ENCODE measurements at regions not wholly inside any gene's neighbourhood (a gene's known extent, or its start where the extent isn't known, plus 50 kb on each side); places are given as distances from the start of the nearest gene placed in this dataset.

DNA sequence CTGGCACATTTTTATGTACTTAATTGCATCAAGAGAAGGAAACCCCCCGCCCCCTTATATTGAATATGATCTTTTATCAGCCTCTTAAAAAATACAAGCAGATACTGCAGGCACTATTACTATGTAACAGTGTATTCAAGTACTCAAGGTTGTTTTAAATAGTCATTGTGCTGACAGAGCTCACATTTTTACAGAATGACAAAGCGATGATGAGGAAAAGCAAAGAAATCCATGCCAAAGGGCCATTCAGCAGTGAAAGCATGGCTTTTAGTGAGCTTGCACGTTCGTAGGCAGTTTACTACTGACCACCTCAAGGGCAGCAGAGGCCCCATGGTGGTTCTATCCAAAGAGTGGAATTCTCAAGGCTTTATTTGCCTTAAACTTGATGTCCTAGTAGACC lies 146.8 kb downstream of the RPS12 start:
- Histone ChIP-seq H4K8ac (ENCODE audit: extremely low read depth, insufficient read depth, low read length) (no peak overlapping the region), H3K4me2 (ENCODE audit: insufficient read depth in 1 of 2, low read depth in 2 of 2, low read length in 2 of 2) (no peak overlapping the region), H3K27me3 (replicated peaks in 1 of 4; ENCODE audit: control insufficient read depth in 3 of 4, extremely low read depth in 1 of 4, insufficient read depth in 3 of 4, low read length in 3 of 4) (no peaks in the 10 kb centered on the region), H3K14ac (ENCODE audit: insufficient read length) (no peak overlapping the region), H3K4ac (replicated peaks; ENCODE audit: insufficient read length, low read depth, low read length) (no peak overlapping the region), H3K79me2 (ENCODE audit: control insufficient read depth in 1 of 2, insufficient read depth in 2 of 2, low read length in 2 of 2) (no peaks in the 10 kb centered on the region), H2BK15ac (ENCODE audit: low read length) (no peak overlapping the region), H3K79me1 (ENCODE audit: low read depth, low read length) (no peaks in the 10 kb centered on the region), H3K4me1 (replicated peaks in 1 of 4; ENCODE audit: control insufficient read depth in 3 of 4, insufficient read depth in 4 of 4, low read length in 3 of 4) (peaks cover 0 to 5% (median 0%) of the 10 kb centered on the region in 4 experiments; a peak in 1 of 7 replicates), H2AK5ac (ENCODE audit: low read depth, low read length) (no peak overlapping the region), H3K56ac (replicated peaks; ENCODE audit: insufficient read length, low read depth, low read length) (no peak overlapping the region), H2BK5ac (ENCODE audit: low read depth, low read length) (no peak overlapping the region), H3K9ac (replicated peaks in 1 of 4; ENCODE audit: extremely low read depth in 1 of 4, low read depth in 3 of 4, low read length in 3 of 4) (no peak overlapping the region), H2AFZ (ENCODE audit: low read length) (no peak overlapping the region), H2BK12ac (ENCODE audit: low read depth, low read length) (no peak overlapping the region), H3K36me3 (ENCODE audit: control insufficient read depth in 2 of 4, insufficient read depth in 4 of 4, low read length in 3 of 4) (no peaks in the 10 kb centered on the region), H4K20me1 (replicated peaks in 1 of 2; ENCODE audit: control insufficient read depth in 1 of 2, insufficient read depth in 2 of 2, low read length in 2 of 2) (no peaks in the 10 kb centered on the region), H3K4me3 (ENCODE audit: extremely low read depth in 1 of 4, insufficient read depth in 2 of 4, low read depth in 3 of 4, low read length in 4 of 4) (no peak overlapping the region), H2BK120ac (replicated peaks; ENCODE audit: low read depth, low read length) (no peak overlapping the region), H2BK20ac (ENCODE audit: low read length) (no peak overlapping the region), H4K91ac (replicated peaks; ENCODE audit: insufficient read length, low read length) (no peak overlapping the region), H3K23me2 (ENCODE audit: low read depth, low read length) (no peaks in the 10 kb centered on the region), H3K18ac (ENCODE audit: extremely low read depth, low read length) (no peak overlapping the region), H3K23ac (ENCODE audit: insufficient read length) (no peak overlapping the region), H4K5ac (ENCODE audit: insufficient read length, low read depth, low read length) (no peak overlapping the region), H3K9me3 (ENCODE audit: insufficient read depth in 2 of 2, low read depth in 1 of 2, low read length in 1 of 2) (no peaks in the 10 kb centered on the region), H3K27ac (ENCODE audit: low read depth, low read length) (no peak overlapping the region)
- no peak for DNase-seq (ENCODE audit: low read depth in 1 of 2, low spot score in 2 of 2)
- TF ChIP-seq GABPA (IDR thresholded peaks at IDR 0.05; ENCODE audit: borderline replicate concordance, insufficient read depth, low read length) (no peak), PHF8 (conservative IDR thresholded peaks at IDR 0.05; ENCODE audit: low read depth, low read length) (no peak), FOSL1 (IDR thresholded peaks at IDR 0.05; ENCODE audit: insufficient read depth, low read depth, low read length) (no peak), HDAC2 (IDR thresholded peaks at IDR 0.05; ENCODE audit: borderline replicate concordance in 1 of 2, low read depth in 2 of 2, low read length in 2 of 2) (no peak), EGR1 (IDR thresholded peaks at IDR 0.05; ENCODE audit: borderline replicate concordance, low read depth, low read length) (no peak)
- TF ChIP-seq, protein P1, sequence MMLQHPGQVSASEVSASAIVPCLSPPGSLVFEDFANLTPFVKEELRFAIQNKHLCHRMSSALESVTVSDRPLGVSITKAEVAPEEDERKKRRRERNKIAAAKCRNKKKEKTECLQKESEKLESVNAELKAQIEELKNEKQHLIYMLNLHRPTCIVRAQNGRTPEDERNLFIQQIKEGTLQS (IDR thresholded peaks at IDR 0.05; ENCODE audit: insufficient read depth, low read depth, low read length), result no peak
- ChIA-PET CTCF (ENCODE audit: partially characterized antibody) (interaction anchor here (0.5 to 4.6 kb wide), 23 partner anchors 8 to 591 kb away, joined by 3 to 49 read pairs (median 5); no protein-coding TSS in a partner anchor), POLR2A (ENCODE audit: partially characterized antibody) (interaction anchor here (1.0 kb wide), 1 partner anchor 142 kb away, joined by 5 read pairs; no protein-coding TSS in a partner anchor)
- no peak for FAIRE-seq
- 89% methylated on average over 4 of the region's 4 CpGs; no CpG with 5 or more reads in 1 of the 2 experiments for WGBS, 2 experiments (ENCODE audit: extremely low coverage in 1 of 2, insufficient coverage in 1 of 2, insufficient read length in 1 of 2, insufficient replicate concordance in 2 of 2, low coverage in 1 of 2, low lambda C conversion rate in 2 of 2, missing lambda C conversion rate in 1 of 2)

Measured in H1 (cell line).